ENCODE measurements at regions not wholly inside any gene's neighbourhood (a gene's known extent, or its start where the extent isn't known, plus 50 kb on each side); places are given as distances from the start of the nearest gene placed in this dataset.

DNA sequence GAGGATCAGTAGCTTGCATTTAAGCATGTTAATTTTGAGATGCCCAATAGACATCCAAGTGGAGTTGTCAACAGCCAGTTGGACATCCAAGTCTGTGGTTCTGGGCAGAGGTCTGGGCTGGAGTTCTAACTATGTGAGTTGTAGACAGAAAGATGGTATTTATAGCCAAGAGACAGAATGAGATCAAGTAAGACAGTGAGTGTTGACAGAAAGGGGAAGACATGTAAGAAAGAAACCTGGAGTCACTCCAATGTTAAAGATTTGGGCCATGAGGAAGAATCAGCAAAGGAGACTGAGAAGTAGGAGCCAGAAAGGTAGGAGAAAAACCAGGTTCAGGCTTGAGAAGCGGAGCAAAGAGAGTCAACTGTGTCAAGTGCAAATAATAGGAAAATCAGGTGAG is 95.5 kb upstream of the PUM3 start:
- in situ Hi-C loops (cut with HindIII; ENCODE audit: low pct_ligation_motif_present, low pct_unique_long_range_greater_than_20kb, low sequenced_read_pairs), result no loop called here
- DNase-seq, result no peak

DNA sequence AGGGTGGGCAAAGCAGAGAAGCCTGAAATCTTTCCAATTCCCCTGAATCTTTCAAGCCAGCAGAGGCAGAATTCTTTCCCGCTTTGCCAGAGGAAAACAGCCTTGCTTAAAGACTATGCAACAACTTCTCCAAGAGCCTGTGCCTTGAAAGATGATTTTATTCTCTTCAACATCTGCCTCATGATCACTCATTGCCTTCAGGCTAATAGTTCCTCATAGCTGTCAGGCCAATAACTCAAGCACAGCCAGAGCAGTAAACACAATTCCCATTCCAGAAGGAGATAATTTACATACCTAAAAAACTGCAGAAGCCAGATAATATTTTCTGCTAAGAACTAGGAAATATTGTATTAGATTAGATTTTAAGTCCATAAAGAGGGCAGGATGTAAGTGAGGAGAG is 92.3 kb upstream of the PUM3 start:
- in situ Hi-C loops (cut with HindIII; ENCODE audit: low pct_ligation_motif_present, low pct_unique_long_range_greater_than_20kb, low sequenced_read_pairs), result no loop called here
- no peak for DNase-seq

DNA sequence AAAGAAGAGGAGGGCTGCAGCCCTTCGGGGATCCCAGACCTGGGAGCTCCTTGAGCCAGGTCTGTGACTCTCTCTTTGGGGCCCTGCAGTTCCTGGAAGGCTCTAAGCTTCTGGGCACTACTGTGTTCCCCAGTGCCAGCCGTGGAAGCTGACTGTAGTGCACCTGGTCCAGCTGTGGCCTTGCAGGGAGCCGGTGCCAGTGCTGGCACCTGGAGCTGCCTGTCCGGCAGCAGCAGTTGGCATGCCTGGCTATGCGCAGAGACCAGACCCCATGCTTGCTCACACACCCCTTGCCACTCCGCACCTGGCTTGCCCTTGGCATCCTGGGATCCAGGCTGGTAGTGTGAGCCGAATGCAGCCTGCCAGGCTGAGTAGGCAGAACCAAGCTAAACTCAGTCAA is 91.0 kb upstream of the PUM3 start:
- in situ Hi-C loops (cut with HindIII; ENCODE audit: low pct_ligation_motif_present, low pct_unique_long_range_greater_than_20kb, low sequenced_read_pairs), result no loop called here
- DNase-seq, result no peak

DNA sequence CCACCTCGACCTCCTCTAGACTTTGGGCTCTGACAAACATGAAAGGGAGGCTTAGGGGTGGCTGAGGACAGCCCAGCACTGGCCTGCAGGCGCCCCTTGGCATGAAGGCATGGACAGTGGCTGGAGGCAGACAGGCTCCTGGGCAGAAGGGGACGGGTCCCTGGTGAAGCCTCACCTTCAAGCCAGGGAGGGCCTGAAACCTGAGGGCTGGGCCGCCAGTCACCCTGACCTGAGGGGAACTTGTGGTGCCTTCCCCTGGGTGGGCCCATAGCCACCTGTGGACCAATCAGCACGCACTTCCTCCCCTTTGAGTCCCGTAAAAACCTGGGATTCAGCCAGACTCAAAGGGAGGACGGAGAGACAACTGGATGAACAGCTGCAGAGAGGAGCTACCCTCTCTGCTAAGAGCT is 90.4 kb upstream of the PUM3 start:
- in situ Hi-C loops (cut with HindIII; ENCODE audit: low pct_ligation_motif_present, low pct_unique_long_range_greater_than_20kb, low sequenced_read_pairs), result no loop called here

DNA sequence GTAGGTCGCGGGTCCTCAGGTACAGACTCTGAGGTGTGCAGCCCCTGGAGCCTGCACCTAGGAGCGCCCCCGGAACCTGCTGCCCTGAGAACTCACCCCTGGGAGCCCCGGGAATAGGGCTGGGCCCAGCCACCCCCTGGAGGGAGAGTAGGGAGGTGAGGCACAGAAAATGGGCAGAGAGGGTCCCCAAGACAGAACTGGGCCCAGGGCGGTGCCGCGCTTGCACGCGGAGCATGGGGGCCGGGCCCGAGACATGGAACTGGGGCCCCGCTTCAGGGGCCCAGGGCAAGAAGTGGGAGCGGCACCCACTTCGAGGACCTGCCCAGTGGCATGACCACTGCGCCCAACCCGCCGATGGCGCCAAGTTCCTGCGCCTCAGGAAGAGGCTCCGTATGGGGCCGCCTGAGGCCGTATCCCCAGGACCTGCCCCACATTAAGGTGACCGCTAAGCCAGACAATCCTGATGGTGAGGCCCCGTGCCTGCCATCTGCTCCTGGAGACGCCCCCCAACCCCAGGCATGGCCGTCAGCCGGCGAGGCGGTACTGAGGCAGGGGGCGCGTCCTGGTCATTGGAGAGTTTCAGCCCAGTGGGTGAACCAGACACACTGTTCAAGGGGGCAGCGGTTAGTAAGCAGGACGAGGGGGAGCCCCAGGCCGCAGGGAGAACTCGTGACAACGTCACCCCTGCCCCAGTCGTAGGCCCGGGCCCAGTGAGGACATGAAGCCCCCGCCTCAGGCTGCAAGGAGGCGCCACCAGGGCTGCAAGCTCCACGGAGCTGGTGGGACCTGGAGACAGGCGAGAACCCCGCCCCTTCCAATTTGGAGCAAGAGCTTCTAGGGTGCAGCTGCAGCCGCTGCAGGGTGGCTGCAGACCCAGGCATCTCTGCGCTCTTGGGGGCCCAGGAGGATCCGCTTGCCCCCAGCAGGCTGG is 89.5 kb upstream of the PUM3 start:
- in situ Hi-C loops (cut with HindIII; ENCODE audit: low pct_ligation_motif_present, low pct_unique_long_range_greater_than_20kb, low sequenced_read_pairs), result no loop called here

More for the DNA sequence above, 90.4 kb upstream of the PUM3 start:
- DNase-seq, result no peak

DNA sequence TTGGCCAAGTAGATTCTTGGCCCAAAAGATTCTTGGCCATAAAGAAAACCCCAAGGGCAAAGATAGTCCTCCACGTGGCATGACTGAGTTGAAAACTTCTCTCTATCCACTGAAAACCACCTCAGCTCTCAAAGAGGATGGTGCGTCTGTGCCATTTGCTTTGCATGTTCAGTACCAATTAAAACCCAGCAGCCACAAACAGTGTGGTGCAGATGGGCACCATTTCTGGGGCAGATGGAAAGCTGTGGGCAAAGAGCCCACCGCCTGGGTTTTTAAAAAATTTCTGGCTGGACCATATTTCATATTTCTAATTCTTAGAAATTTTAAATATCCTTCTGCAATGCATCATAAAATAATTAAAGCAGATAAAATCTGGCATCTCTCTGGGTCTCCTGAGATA is 84.5 kb upstream of the PUM3 start:
- DNase-seq, result no peak
- in situ Hi-C loops (cut with HindIII; ENCODE audit: low pct_ligation_motif_present, low pct_unique_long_range_greater_than_20kb, low sequenced_read_pairs), result no loop called here

More for the DNA sequence above, 89.5 kb upstream of the PUM3 start:
- no peak for DNase-seq

DNA sequence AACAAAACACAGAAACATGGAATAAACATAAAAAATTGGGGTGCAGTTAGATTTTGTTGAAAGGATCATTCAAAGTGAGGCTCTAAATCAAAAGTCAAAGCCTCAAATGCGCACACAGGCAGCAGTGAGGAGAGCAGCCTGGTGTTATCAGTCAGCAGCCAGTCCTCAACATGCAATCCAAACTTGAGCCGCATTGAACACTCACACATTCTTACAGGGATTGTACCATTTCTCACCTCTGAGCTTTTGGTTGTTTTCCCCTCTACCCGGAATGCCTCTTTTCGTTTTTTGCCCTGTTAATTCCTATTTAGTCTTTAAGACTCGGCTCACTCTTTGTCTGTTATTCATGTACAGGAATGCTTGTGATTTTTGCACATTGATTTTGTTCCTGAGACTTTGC is 81.1 kb upstream of the PUM3 start:
- DNase-seq, result no peak
- in situ Hi-C loops (cut with HindIII; ENCODE audit: low pct_ligation_motif_present, low pct_unique_long_range_greater_than_20kb, low sequenced_read_pairs), result no loop called here

DNA sequence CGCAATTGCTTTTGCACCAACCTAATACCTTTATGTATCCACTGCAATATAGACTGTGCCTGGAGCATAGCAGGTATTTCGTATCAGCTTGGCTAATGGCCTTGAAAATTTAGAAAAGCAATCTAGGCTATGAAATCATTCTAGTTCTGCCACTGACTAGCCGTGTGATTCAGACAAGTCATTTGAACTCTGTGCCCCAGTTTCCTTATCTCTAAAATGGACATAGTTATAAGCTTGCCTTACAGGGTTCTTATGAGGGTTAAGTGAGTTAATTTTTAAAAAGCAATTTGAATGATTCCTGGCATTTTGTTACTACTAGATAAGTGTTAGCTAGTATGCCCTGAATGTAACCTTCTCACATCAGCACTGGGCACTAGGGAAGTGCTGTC is 80.5 kb upstream of the PUM3 start:
- in situ Hi-C loops (cut with HindIII; ENCODE audit: low pct_ligation_motif_present, low pct_unique_long_range_greater_than_20kb, low sequenced_read_pairs), result no loop called here
- no peak for DNase-seq

DNA sequence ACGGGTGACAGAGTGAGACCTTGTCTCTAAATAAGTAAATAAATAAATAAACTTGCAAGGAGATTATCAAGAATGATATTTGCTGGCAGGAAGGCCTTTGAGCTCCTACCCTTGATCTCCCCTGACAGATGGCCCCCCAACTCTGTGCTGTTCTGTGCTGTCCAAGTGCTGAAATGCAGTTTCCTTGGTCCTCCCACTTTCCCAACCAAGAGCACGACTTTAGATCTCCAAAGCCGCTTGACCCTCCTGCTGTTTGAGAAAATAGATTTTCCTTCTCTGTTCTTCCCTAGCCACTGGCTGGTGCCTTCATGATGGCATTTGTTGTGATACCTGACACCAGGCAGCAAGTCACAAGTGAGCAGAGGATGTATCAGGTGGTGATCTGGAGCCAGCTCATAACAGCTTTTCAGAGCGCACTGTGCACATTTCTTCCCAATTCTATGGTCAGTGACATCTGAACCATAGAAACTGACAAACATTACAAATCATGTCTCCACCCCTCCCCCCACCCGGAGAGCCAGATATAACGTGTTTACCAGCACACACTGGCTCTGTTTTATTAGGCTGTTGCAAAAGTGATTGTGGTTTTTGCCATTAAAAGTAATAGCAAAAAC is 80.0 kb upstream of the PUM3 start:
- in situ Hi-C loops (cut with HindIII; ENCODE audit: low pct_ligation_motif_present, low pct_unique_long_range_greater_than_20kb, low sequenced_read_pairs), result no loop called here
- no peak for DNase-seq

DNA sequence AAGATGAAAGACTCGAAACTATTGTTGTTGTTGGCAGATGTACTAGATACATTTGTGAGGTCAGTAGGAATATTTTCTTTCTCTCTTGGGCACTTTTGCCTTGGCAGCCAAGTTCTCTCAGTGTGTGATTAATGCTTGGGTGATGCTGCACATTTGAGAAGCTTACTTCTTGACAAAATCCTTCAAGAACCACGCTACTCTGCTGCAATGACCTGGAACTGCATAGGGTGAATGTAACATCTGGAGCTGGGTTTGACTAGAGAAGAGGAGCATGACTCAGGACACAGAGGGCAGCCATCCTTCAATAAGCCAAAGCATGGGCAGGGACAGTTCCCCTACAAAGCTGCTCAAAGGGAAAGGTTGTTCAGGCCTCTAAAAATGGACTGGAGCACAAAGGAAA is 75.5 kb upstream of the PUM3 start:
- in situ Hi-C loops (cut with HindIII; ENCODE audit: low pct_ligation_motif_present, low pct_unique_long_range_greater_than_20kb, low sequenced_read_pairs), result no loop called here
- DNase-seq, result no peak

DNA sequence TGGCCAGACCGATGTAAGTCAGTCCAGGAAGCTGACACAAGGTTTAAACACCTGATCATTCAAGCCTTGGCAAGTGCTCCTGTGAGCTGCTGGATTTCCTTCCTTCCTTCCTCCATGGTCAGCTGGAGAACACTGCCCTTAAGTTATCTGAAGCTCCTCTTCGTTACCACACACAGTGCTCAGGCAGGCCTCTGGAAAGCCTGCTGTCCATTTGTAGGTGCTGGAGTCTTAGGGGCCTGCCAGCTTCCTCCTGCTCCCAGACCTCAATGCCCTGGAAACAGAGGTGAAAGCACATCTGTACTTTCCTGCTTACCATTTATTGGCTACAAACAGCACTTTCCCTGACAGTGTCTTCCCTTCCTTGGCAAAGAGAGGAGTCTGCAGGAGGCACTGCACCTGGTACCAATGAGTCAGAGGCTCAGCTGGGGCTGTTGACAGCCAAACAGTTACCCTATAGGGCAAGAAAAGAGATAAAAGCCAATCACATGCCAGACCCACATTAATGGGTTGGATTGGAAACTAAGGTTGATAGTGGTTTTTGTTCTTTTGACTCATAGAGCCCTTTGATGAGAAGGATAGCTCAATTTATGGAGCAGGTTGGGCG is 72.6 kb upstream of the PUM3 start:
- DNase-seq, result no peak
- in situ Hi-C loops (cut with HindIII; ENCODE audit: low pct_ligation_motif_present, low pct_unique_long_range_greater_than_20kb, low sequenced_read_pairs), result no loop called here

DNA sequence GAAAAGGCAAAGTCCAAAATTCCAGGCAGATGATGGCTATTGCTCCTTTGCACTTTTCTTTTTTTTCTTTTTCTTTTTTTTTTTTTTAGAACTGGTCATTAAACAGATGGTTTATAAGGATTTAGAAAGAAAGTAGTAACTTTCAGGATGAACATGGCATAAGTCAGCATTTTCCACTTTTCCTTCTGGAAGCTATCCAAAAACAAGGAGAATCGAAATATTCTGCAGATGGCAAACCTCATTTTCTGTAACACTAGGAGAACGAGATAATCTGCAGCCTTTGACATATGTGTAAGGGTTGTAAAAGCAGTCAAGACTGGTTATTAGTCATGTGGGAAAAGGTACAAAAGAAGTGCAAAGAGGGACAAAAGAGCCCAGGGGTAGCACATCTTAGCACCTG is 69.1 kb upstream of the PUM3 start:
- in situ Hi-C loops (cut with HindIII; ENCODE audit: low pct_ligation_motif_present, low pct_unique_long_range_greater_than_20kb, low sequenced_read_pairs), result no loop called here
- DNase-seq, result no peak

DNA sequence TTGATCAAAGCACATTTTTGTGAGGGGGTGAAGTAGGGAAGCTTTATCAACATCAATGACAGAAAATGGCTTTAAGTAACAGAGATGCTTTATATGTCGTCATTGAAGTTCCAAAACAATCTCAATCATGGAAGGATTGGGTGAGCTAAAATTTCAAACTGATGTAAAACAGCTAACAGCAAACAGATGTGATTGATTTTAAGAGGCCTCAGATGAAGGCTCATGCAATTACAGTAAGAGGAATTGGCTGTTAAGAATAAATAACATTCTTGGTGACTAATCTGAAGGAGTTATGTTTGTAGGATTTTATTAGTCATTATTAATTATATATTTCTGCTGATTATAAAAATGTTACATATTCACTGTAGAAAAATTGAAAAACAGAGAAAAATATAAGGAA is 63.5 kb upstream of the PUM3 start:
- no peak for DNase-seq

DNA sequence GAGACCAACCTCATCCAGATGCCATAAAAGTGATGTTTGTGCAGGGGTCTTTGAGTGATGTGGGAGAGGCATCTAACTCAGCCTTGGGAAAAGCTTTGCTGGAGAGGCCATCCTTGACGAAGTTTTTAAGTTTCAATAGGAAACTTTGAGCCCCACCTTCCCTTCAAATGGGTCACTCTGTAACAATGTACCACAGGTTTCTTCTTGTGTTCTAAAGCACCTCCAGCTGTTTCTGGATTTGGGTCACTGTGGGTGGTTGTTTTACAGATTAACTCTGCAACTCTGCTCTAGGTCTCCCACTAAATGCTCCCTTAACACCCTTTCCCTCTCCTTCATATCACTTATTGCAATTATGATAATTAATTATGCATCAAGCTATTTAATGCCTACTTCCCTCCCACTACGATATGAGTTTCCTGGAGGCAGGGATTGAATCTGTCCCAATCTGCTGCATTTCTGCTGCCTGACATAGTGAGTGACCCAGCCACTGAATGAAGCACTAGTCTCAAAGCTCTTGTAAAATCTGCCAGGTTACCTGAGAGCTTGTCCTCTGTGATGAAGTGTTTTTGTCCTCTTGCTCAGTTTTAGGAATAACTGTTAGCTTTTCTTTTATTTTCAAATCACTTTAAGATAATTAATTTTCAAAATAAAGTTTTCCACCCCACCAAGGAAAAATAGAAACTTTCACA is 60.5 kb upstream of the PUM3 start:
- no peak for DNase-seq
- in situ Hi-C loops (cut with HindIII; ENCODE audit: low pct_ligation_motif_present, low pct_unique_long_range_greater_than_20kb, low sequenced_read_pairs), result no loop called here

More for the DNA sequence above, 63.5 kb upstream of the PUM3 start:
- in situ Hi-C loops (cut with HindIII; ENCODE audit: low pct_ligation_motif_present, low pct_unique_long_range_greater_than_20kb, low sequenced_read_pairs), result no loop called here

All from ACHN (cell line).